GM18858 (cell line): ENCODE measurements at regions not wholly inside any gene's neighbourhood (a gene's known extent, or its start where the extent isn't known, plus 50 kb on each side); places are given as distances from the start of the nearest gene placed in this dataset.

Experiments
- ATAC-seq: cut with Tn5 transposase; IDR thresholded peaks from one replicate; pipeline ENCODE4 v1.9.1; 2021; ENCODE audit not compliant: unreplicated experiment

- ATAC-seq, result no peak
Measured at GRCh38 chr1:228986093-228986904, 251.0 kb downstream of the RHOU start.

- no peak for ATAC-seq
Measured at GRCh38 chr1:228987286-228987685, 252.0 kb downstream of the RHOU start.

- ATAC-seq, result no peak
Measured at GRCh38 chr1:228987736-228988506, 252.6 kb downstream of the RHOU start.

- no peak for ATAC-seq
Measured at GRCh38 chr1:228988664-228989063, 253.4 kb downstream of the RHOU start.

- no peak for ATAC-seq
Measured at GRCh38 chr1:228989176-228989575, 253.9 kb downstream of the RHOU start.

- ATAC-seq, result no peak
Measured at GRCh38 chr1:228989676-228989991, 254.4 kb downstream of the RHOU start.

- ATAC-seq, result no peak
Measured at GRCh38 chr1:228989992-228990827, 254.9 kb downstream of the RHOU start.

GRCh38 chr1:228990906-228991569 lies 255.8 kb downstream of the RHOU start:
- no peak for ATAC-seq

GRCh38 chr1:228992044-228992443 lies 256.8 kb downstream of the RHOU start:
- no peak for ATAC-seq

- no peak for ATAC-seq
Measured at GRCh38 chr1:228992907-228993535, 257.7 kb downstream of the RHOU start.

GRCh38 chr1:228994676-228995594 lies 259.7 kb downstream of the RHOU start:
- no peak for ATAC-seq

- ATAC-seq, result no peak
Measured at GRCh38 chr1:228996281-228996680, 261.0 kb downstream of the RHOU start.

- no peak for ATAC-seq
Measured at GRCh38 chr1:228997721-228998144, 262.5 kb downstream of the RHOU start.

- ATAC-seq, result no peak
Measured at GRCh38 chr1:228998179-228998578, 262.9 kb downstream of the RHOU start.

- ATAC-seq, result no peak
Measured at GRCh38 chr1:228999446-229000170, 264.3 kb downstream of the RHOU start.

- ATAC-seq, result no peak
Measured at GRCh38 chr1:229000187-229000586, 264.9 kb downstream of the RHOU start.

- ATAC-seq, result no peak
Measured at GRCh38 chr1:229001467-229002011, 266.3 kb downstream of the RHOU start.

GRCh38 chr1:229002037-229002436 lies 266.8 kb downstream of the RHOU start:
- no peak for ATAC-seq
